ENCODE measurements at regions not wholly inside any gene's neighbourhood (a gene's known extent, or its start where the extent isn't known, plus 50 kb on each side); places are given as distances from the start of the nearest gene placed in this dataset.

DNA sequence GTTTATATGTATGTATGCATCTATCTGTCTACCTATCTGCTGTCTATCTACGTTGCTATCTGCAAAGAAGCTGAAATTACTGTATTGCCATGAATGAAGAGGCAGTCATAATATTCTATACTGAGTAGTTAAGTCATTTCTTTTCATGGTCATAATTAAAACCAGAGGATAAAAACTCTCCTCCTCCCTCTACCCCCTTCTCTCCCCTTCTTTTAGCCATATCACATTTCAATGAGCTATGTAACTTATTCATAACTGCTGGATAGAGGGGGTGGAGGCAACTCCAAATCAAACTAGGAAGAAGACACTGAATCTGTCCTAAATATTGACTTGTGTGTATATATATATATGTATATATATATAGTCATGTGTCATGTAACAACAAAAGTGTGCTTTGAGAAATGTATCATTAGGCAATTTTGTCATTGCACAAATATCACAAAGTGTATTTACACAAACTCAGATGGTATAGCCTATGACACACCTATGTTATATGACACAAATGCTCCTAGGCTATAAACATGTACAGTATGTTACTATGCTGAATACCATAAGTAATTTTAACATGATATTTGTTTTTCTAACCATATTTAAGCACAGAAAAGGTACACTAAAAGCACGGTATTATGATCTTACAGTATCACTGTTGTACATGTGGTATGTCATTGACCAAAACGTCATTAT, 229.7 kb upstream of the KCNMB2 start:
- no peak for TF ChIP-seq TAF1 (IDR thresholded peaks at IDR 0.05; ENCODE audit: borderline replicate concordance, insufficient read depth, low read length)
- no peak for TF ChIP-seq POLR2AphosphoS5 (IDR thresholded peaks at IDR 0.05; ENCODE audit: low read depth, low read length)
